IPS-20b (cell line): ENCODE measurements at regions not wholly inside any gene's neighbourhood (a gene's known extent, or its start where the extent isn't known, plus 50 kb on each side); places are given as distances from the start of the nearest gene placed in this dataset.

Experiments
- H3K27ac ChIP-seq: one replicate; pipeline ENCODE4 v1.5.1; 2013; ENCODE audit warnings: low read length
- H3K27me3 ChIP-seq: 2 replicates; pipeline ENCODE4 v1.6.1; 2013; ENCODE audit warnings: mild to moderate bottlenecking, low read length, inconsistent platforms; ENCODE audit not compliant: insufficient read depth
- H3K36me3 ChIP-seq: 2 replicates; pipeline ENCODE4 v1.6.1; 2013; ENCODE audit warnings: low read depth, mild to moderate bottlenecking, inconsistent platforms, low read length, moderate library complexity; ENCODE audit not compliant: insufficient read depth
- H3K4me1 ChIP-seq: 2 replicates; pipeline ENCODE4 v1.6.1; 2013; ENCODE audit warnings: mild to moderate bottlenecking, control low read depth, inconsistent platforms, low read length, moderate library complexity; ENCODE audit not compliant: insufficient read depth
- H3K4me3 ChIP-seq: 2 replicates; pipeline ENCODE4 v1.5.1; 2013; ENCODE audit warnings: mild to moderate bottlenecking, low read length, inconsistent platforms
- H3K9ac ChIP-seq: 2 replicates; pipeline ENCODE4 v1.6.1; 2013; ENCODE audit warnings: low read depth, mild to moderate bottlenecking, inconsistent platforms, low read length, moderate library complexity
- H3K9me3 ChIP-seq: 2 replicates; pipeline ENCODE4 v1.6.1; 2013; ENCODE audit warnings: mild to moderate bottlenecking, low read depth, low read length, inconsistent platforms; ENCODE audit not compliant: insufficient read depth

DNA sequence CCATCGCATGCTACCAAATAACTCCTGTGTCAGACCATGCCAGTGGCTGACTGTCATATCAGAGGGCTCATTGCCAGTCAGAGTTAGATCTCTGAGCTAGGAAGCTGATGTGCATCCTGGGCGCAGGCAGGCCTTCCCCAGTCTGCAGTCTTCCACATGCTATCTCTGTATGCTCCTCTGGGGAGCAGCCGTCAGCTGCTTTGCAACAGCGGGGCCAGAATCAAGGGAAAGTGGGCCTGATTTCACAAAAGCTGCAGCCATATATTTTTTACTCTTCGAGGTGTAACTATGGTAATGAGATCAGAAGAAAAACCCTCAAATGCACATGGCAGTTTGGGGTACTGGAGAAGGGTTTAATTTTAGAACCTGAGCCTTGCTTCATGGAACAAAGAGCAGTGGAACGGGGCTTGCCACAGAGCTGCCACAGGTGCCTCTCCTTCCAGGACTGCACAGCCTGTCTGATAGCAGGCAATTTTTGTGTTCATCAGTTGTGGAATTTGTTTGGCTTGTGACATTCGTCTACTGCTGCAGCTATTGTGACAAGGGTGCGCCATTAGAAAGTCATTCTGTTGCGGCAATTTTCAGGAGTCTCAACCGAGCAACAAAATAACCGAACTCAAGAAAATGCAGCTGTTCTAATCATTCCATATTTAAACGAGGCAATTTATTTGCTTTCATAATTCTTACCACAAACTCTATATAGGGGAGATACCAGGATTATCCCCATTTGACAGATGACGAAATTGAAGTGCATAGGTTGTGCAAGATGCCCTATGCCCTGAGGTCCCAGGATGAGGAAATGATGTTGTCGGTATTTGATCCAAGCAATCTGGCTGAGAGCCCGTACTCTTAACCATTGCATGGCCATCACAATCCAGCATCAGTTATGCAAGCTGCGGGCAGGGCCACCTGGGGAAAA, 109.6 kb upstream of the CYRIA start:
- Histone ChIP-seq H3K36me3 (no peaks in the 10 kb centered on the region), H3K27ac (no peak overlapping the region), H3K9me3 (no peaks in the 10 kb centered on the region), H3K27me3 (no peaks in the 10 kb centered on the region), H3K9ac (no peak overlapping the region), H3K4me1 (peaks cover 3% of the 10 kb centered on the region), H3K4me3 (no peak overlapping the region)

DNA sequence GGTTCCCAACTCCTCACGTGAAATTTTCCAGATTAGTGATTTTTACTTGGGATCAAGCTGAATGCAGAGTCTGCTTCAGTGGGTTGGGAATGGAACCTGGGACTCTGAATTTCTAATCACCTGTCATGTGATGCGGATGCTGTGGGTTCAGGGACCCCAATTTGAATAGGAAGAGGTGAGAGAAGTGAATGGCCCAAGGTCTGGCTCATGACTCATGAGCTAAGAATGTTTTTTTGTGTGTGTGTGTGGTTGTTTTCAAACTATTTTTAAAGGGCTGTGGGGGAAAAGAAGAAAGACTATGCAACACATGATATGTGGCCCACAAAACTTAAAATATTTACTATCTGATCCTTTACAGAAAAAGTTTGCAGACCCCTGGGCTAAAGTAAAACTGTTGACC, 108.5 kb upstream of the CYRIA start:
- no peak overlapping the region for H3K27ac ChIP-seq

GRCh38 chr2:16773080-16773713, 107.6 kb upstream of the CYRIA start:
- H3K9me3 ChIP-seq = no peaks in the 10 kb centered on the region
- H3K4me1 ChIP-seq = peaks cover 3% of the 10 kb centered on the region
- no peak overlapping the region for H3K9ac ChIP-seq
- no peaks in the 10 kb centered on the region for H3K36me3 ChIP-seq
- no peaks in the 10 kb centered on the region for H3K27me3 ChIP-seq
- no peak overlapping the region for H3K27ac ChIP-seq
- H3K4me3 ChIP-seq = no peak overlapping the region

More for the DNA sequence above, 108.5 kb upstream of the CYRIA start:
- Histone ChIP-seq H3K27me3 (no peaks in the 10 kb centered on the region), H3K4me3 (no peak overlapping the region), H3K36me3 (no peaks in the 10 kb centered on the region), H3K9me3 (no peaks in the 10 kb centered on the region), H3K9ac (no peak overlapping the region), H3K4me1 (peaks cover 3% of the 10 kb centered on the region)

DNA sequence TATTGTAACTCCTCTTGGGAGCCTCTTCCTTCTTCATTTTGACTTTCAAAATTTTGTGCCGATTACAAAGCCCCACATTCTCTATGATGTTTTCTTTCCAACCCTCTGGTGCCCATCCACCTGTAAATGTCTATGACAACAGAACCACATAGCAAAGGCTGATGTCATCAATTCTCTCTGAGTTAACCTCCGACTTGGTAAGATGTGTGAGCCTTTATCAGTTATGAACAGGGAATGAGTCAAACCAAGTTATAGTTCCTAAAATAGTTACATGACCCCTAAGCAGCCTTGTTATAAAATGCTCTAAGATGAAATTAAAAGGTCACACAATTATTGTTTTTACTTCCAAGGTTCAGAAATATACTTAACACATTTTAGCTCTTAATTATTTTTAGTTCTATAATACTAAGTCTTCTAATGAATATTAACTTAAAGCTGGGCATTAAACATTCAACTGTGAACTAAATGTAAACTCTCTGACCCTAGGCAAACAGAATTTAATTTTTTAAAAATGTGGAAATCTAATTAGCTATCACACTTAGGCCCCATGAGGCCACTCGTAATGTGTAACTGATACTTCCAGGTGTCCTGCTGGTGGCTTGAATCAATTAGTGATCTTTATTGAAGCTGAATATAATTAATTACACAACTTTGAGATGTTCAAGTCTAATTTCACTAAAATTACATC, 102.3 kb upstream of the CYRIA start:
- H3K36me3 ChIP-seq = no peaks in the 10 kb centered on the region
- H3K9me3 ChIP-seq = peaks cover 3% of the 10 kb centered on the region; the same call in 1 of the 2 replicates
- no peaks in the 10 kb centered on the region for H3K27me3 ChIP-seq
- no peak overlapping the region for H3K4me3 ChIP-seq
- H3K9ac ChIP-seq = no peak overlapping the region
- H3K27ac ChIP-seq = no peak overlapping the region
- H3K4me1 ChIP-seq = no peaks in the 10 kb centered on the region

DNA sequence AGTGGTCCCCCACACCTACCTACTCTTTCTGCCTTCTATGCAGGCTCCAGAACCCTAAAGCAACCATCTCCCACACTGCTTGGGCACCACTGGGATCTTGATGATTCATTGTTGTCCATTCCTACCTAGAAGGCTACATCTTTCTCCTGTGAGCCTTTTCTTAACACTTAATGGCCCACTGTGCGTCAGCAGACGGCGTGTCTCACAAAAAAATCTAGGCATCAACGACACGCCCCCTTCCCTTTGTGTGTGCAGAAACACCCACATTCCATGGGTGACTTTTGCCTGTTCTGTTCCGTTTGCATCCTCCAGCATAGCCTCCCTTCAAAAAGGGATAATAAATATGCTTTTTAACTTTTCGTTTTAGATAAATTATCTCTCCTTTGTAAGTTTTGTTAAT, 99.7 kb upstream of the CYRIA start:
- H3K9me3 ChIP-seq = peaks cover 3% of the 10 kb centered on the region; the same call in 1 of the 2 replicates
- no peaks in the 10 kb centered on the region for H3K4me1 ChIP-seq
- H3K9ac ChIP-seq = no peak overlapping the region
- no peaks in the 10 kb centered on the region for H3K27me3 ChIP-seq
- no peak overlapping the region for H3K4me3 ChIP-seq
- H3K27ac ChIP-seq = no peak overlapping the region
- no peaks in the 10 kb centered on the region for H3K36me3 ChIP-seq

GRCh38 chr2:16764487-16764886, 98.9 kb upstream of the CYRIA start:
- Histone ChIP-seq H3K9me3 (peaks cover 3% of the 10 kb centered on the region; the same call in 1 of the 2 replicates), H3K4me3 (no peak overlapping the region), H3K9ac (no peak overlapping the region), H3K36me3 (no peaks in the 10 kb centered on the region), H3K27me3 (no peaks in the 10 kb centered on the region), H3K27ac (no peak overlapping the region), H3K4me1 (no peaks in the 10 kb centered on the region)

DNA sequence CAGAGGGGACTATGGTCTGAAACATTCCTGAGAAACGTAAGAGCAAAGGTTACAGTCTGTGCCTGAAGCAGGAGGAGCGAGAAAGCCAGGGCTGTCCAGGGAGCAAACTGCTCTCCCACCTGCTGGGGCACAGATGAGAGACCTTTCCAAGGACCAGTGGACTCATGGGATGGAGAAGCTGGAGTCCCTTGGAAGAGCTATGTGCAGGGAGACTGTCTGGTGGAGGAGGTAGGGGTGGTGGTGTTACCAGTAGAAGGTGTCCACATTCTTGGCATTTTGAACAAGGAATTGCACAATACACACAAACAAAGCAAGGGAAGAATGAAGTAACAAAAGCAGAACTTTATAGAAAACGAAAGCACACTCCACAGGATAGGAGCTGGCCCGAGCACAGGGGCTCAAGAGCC, 97.9 kb upstream of the CYRIA start:
- no peaks in the 10 kb centered on the region for H3K27me3 ChIP-seq

DNA sequence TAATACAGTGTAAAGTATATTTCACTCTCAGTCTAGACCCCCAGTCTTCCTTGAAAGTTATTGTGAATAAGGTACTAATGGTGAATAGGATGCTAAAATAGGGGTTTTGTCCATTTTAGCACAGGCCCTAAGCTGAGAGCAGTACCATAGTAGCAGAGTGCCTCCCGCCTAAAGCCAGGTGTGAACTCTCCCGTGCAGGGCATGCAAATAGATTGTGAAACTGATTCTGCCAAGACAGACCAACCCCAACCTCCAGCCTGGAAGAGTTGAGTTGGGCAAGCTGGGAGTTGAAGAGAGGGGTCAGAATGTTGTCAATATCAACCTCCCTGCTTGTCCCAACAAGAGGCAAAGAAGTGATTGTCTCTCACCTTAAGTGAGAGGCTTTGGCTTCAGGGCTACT, 97.4 kb upstream of the CYRIA start:
- Histone ChIP-seq H3K36me3 (no peaks in the 10 kb centered on the region), H3K27ac (no peak overlapping the region), H3K9me3 (peaks cover 3% of the 10 kb centered on the region; the same call in 1 of the 2 replicates), H3K4me1 (no peaks in the 10 kb centered on the region), H3K4me3 (no peak overlapping the region), H3K27me3 (no peaks in the 10 kb centered on the region), H3K9ac (no peak overlapping the region)

More for the DNA sequence above, 97.9 kb upstream of the CYRIA start:
- no peak overlapping the region for H3K27ac ChIP-seq
- H3K9me3 ChIP-seq = peaks cover 3% of the 10 kb centered on the region; the same call in 1 of the 2 replicates
- H3K4me1 ChIP-seq = no peaks in the 10 kb centered on the region
- no peaks in the 10 kb centered on the region for H3K36me3 ChIP-seq
- H3K4me3 ChIP-seq = no peak overlapping the region
- no peak overlapping the region for H3K9ac ChIP-seq

GRCh38 chr2:16760426-16760825, 94.8 kb upstream of the CYRIA start:
- no peak overlapping the region for H3K9ac ChIP-seq
- H3K4me3 ChIP-seq = no peak overlapping the region
- no peaks in the 10 kb centered on the region for H3K9me3 ChIP-seq
- H3K36me3 ChIP-seq = no peaks in the 10 kb centered on the region
- H3K27ac ChIP-seq = no peak overlapping the region
- H3K27me3 ChIP-seq = no peaks in the 10 kb centered on the region
- H3K4me1 ChIP-seq = no peaks in the 10 kb centered on the region

DNA sequence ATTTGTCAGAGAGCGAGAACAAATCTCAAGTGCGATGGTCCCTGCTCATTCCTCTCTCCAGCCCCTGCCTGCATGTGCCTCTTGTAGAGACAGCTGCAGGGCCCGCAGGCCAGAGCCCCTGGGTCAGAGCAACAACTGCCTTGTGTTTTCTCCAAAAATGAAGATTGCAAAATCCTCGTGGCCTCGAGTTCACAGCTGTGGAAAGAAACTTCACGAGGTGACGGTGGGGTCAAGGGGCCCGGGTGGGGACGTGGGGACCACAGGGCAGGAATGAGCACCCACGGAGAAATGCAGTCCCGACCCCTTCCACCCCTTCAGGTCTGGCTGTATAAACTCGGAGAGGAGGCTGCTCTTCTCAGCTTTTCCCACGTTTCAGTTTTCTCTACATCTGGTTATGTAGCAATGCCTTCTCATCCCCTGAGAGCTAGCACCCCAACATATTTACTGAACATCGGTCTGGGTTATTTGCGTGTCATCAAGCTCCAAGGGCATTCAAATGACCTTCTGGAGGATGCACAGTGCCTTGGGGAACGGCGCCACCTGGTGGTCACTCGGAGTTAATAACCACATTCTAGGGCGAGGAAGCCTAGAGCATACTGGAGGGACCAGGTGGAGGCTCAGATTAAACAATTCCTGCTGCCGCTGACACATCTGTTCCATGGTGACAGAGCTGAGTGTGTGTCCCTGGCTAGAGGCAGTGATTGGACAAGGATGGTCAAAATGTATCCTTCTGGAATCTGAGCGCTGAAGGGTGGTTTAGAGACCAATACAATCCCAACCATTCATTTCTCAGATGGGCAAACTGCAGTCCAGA, 91.4 kb upstream of the CYRIA start:
- Histone ChIP-seq H3K9ac (no peak overlapping the region), H3K4me3 (no peak overlapping the region), H3K27me3 (no peaks in the 10 kb centered on the region), H3K9me3 (no peaks in the 10 kb centered on the region), H3K27ac (no peak overlapping the region), H3K36me3 (no peaks in the 10 kb centered on the region), H3K4me1 (no peaks in the 10 kb centered on the region)

GRCh38 chr2:16755442-16755841, 89.8 kb upstream of the CYRIA start:
- Histone ChIP-seq H3K9me3 (no peaks in the 10 kb centered on the region), H3K36me3 (no peaks in the 10 kb centered on the region), H3K4me3 (no peak overlapping the region), H3K9ac (no peak overlapping the region), H3K4me1 (no peaks in the 10 kb centered on the region), H3K27me3 (no peaks in the 10 kb centered on the region), H3K27ac (no peak overlapping the region)
